ENCODE measurements at regions not wholly inside any gene's neighbourhood (a gene's known extent, or its start where the extent isn't known, plus 50 kb on each side); places are given as distances from the start of the nearest gene placed in this dataset.

GRCh38 chr2:104158191-104158590 is 695.7 kb upstream of the POU3F3 start:
- no peak overlapping the region for H3K4me3 ChIP-seq (ENCODE audit: low read depth, low read length)
- no peak overlapping the region for H3K27ac ChIP-seq (ENCODE audit: low read depth, low read length)
- DNase-seq (ENCODE audit: low read depth, low spot score), result no peak
- POLR2A ChIA-PET, result no interaction called here
- CTCF ChIA-PET, result no interaction called here
- TF ChIP-seq CTCF (IDR thresholded peaks at IDR 0.05; ENCODE audit: low read depth, low read length), result no peak
- H3K27me3 ChIP-seq (ENCODE audit: control insufficient read depth, insufficient read depth, low read length), result no peaks in the 10 kb centered on the region
- H3K9me3 ChIP-seq (ENCODE audit: control insufficient read depth, insufficient read depth, low read length), result peaks cover 5% of the 10 kb centered on the region; the same call in 1 of the 2 replicates

GRCh38 chr2:104163611-104164130 is 690.2 kb upstream of the POU3F3 start:
- POLR2A ChIA-PET, result no interaction called here
- Histone ChIP-seq H3K27ac (ENCODE audit: low read depth, low read length) (no peak overlapping the region), H3K9me3 (ENCODE audit: control insufficient read depth, insufficient read depth, low read length) (peaks cover 14% of the 10 kb centered on the region), H3K4me3 (ENCODE audit: low read depth, low read length) (no peak overlapping the region), H3K27me3 (ENCODE audit: control insufficient read depth, insufficient read depth, low read length) (no peaks in the 10 kb centered on the region)
- CTCF ChIA-PET, result no interaction called here
- no peak for DNase-seq (ENCODE audit: low read depth, low spot score)
- TF ChIP-seq CTCF (IDR thresholded peaks at IDR 0.05; ENCODE audit: low read depth, low read length), result no peak

GRCh38 chr2:104164721-104165252 is 689.1 kb upstream of the POU3F3 start:
- Histone ChIP-seq H3K27ac (ENCODE audit: low read depth, low read length) (no peak overlapping the region), H3K4me3 (ENCODE audit: low read depth, low read length) (no peak overlapping the region), H3K9me3 (ENCODE audit: control insufficient read depth, insufficient read depth, low read length) (peaks cover 14% of the 10 kb centered on the region), H3K27me3 (ENCODE audit: control insufficient read depth, insufficient read depth, low read length) (no peaks in the 10 kb centered on the region)
- DNase-seq (ENCODE audit: low read depth, low spot score), result no peak
- ChIA-PET POLR2A (no interaction called here), CTCF (no interaction called here)
- no peak for TF ChIP-seq CTCF (IDR thresholded peaks at IDR 0.05; ENCODE audit: low read depth, low read length)

GRCh38 chr2:104177179-104177578 is 676.7 kb upstream of the POU3F3 start:
- ChIA-PET CTCF (no interaction called here), POLR2A (no interaction called here)
- DNase-seq (ENCODE audit: low read depth, low spot score), result no peak
- Histone ChIP-seq H3K9me3 (ENCODE audit: control insufficient read depth, insufficient read depth, low read length) (peaks cover 9% of the 10 kb centered on the region), H3K4me3 (ENCODE audit: low read depth, low read length) (no peak overlapping the region), H3K27me3 (ENCODE audit: control insufficient read depth, insufficient read depth, low read length) (no peaks in the 10 kb centered on the region), H3K27ac (ENCODE audit: low read depth, low read length) (no peak overlapping the region)
- TF ChIP-seq CTCF (IDR thresholded peaks at IDR 0.05; ENCODE audit: low read depth, low read length), result no peak

GRCh38 chr2:104179644-104180043 is 674.3 kb upstream of the POU3F3 start:
- no peak for TF ChIP-seq CTCF (IDR thresholded peaks at IDR 0.05; ENCODE audit: low read depth, low read length)
- CTCF ChIA-PET, result no interaction called here
- Histone ChIP-seq H3K4me3 (ENCODE audit: low read depth, low read length) (no peak overlapping the region), H3K9me3 (ENCODE audit: control insufficient read depth, insufficient read depth, low read length) (peaks cover 9% of the 10 kb centered on the region), H3K27me3 (ENCODE audit: control insufficient read depth, insufficient read depth, low read length) (no peaks in the 10 kb centered on the region), H3K27ac (ENCODE audit: low read depth, low read length) (no peak overlapping the region)
- POLR2A ChIA-PET, result no interaction called here
- DNase-seq (ENCODE audit: low read depth, low spot score), result no peak

All from AG04450 (cell line).